HEK293T (cell line): ENCODE measurements at regions not wholly inside any gene's neighbourhood (a gene's known extent, or its start where the extent isn't known, plus 50 kb on each side); places are given as distances from the start of the nearest gene placed in this dataset.

ENCODE experiments used
- ARNT ChIP-seq: fragments of 450-650 bp; IDR thresholded peaks from 2 replicates; pipeline ENCODE4 v1.6.1; 2017; ENCODE audit warnings: mild to moderate bottlenecking
- BHLHE40 ChIP-seq: fragments of 450-650 bp; IDR thresholded peaks from 2 replicates; pipeline ENCODE4 v1.6.1; 2016; ENCODE audit warnings: mild to moderate bottlenecking, moderate library complexity, borderline replicate concordance
- ELF4 ChIP-seq: fragments of 450-650 bp; IDR thresholded peaks from 2 replicates; pipeline ENCODE4 v1.6.1; 2017; ENCODE audit warnings: antibody characterized with exemption
- FOXA1 ChIP-seq: fragments of 450-650 bp; IDR thresholded peaks from 2 replicates; pipeline ENCODE4 v1.6.1; 2016; ENCODE audit warnings: mild to moderate bottlenecking
- FOXK2 ChIP-seq: fragments of 450-650 bp; IDR thresholded peaks from 2 replicates; pipeline ENCODE4 v1.6.1; 2016; ENCODE audit warnings: mild to moderate bottlenecking
- FOXM1 ChIP-seq: fragments of 450-650 bp; IDR thresholded peaks from 2 replicates; pipeline ENCODE4 v1.6.1; 2017; ENCODE audit warnings: mild to moderate bottlenecking, borderline replicate concordance
- HDGF ChIP-seq: fragments of 450-650 bp; IDR thresholded peaks from 2 replicates; pipeline ENCODE4 v1.6.1; 2017; ENCODE audit warnings: antibody characterized with exemption, borderline replicate concordance
- L3MBTL2 ChIP-seq: fragments of 450-650 bp; conservative IDR thresholded peaks from 2 replicates; pipeline ENCODE4 v1.6.1; 2016; ENCODE audit warnings: mild to moderate bottlenecking
- LEF1 ChIP-seq: fragments of 450-650 bp; IDR thresholded peaks from 2 replicates; pipeline ENCODE4 v1.6.1; 2017; ENCODE audit warnings: mild to moderate bottlenecking, borderline replicate concordance
- NFRKB ChIP-seq: fragments of 450-650 bp; IDR thresholded peaks from 2 replicates; pipeline ENCODE4 v1.6.1; 2016; ENCODE audit warnings: mild to moderate bottlenecking, moderate library complexity
- SP1 ChIP-seq: fragments of 450-650 bp; IDR thresholded peaks from 2 replicates; pipeline ENCODE4 v1.6.1; 2017
- SUZ12 ChIP-seq: fragments of 450-650 bp; IDR thresholded peaks from 2 replicates; pipeline ENCODE4 v1.6.1; 2016; ENCODE audit warnings: mild to moderate bottlenecking
- TARDBP ChIP-seq: fragments of 450-650 bp; IDR thresholded peaks from 2 replicates; pipeline ENCODE4 v1.6.1; 2016
- ZNF384 ChIP-seq: fragments of 450-650 bp; IDR thresholded peaks from 2 replicates; pipeline ENCODE4 v1.6.1; 2016

GRCh38 chr6:54747955-54748354, 98.6 kb upstream of the FAM83B start:
- TF ChIP-seq FOXA1 (no peak), BHLHE40 (no peak), HDGF (no peak), SUZ12 (no peak), NFRKB (no peak), ZNF384 (no peak), L3MBTL2 (no peak), TARDBP (no peak), FOXM1 (no peak), ARNT (no peak), SP1 (no peak), ELF4 (no peak), LEF1 (no peak), FOXK2 (no peak)
